ENCODE measurements at regions not wholly inside any gene's neighbourhood (a gene's known extent, or its start where the extent isn't known, plus 50 kb on each side); places are given as distances from the start of the nearest gene placed in this dataset.
"Not testable (repeated sequence)": the region's sequence is repeated elsewhere in the genome, so short reads cannot be mapped to it uniquely, and the experiment has no call there.

DNA sequence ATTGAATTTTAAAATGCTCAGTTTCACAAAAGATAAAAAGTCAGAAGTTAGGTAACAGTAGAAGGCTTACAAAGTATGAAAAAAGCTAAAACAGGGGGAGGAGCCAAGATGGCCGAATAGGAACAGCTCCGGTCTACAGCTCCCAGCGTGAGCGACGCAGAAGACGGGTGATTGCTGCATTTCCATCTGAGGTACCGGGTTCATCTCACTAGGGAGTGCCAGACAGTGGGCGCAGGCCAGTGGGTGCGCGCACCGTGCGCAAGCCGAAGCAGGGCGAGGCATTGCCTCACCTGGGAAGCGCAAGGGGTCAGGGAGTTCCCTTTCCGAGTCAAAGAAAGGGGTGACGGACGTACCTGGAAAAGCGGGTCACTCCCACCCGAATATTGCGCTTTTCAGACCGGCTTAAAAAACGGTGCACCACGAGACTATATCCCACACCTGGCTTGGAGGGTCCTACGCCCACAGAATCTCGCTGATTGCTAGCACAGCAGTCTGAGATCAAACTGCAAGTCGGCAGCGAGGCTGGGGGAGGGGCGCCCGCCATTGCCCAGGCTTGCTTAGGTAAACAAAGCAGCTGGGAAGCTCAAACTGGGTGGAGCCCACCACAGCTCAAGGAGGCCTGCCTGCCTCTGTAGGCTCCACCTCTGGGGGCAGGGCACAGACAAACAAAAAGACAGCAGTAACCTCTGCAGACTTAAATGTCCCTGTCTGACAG lies 420.6 kb downstream of the ZFHX3 start:
- TF ChIP-seq, protein P1, sequence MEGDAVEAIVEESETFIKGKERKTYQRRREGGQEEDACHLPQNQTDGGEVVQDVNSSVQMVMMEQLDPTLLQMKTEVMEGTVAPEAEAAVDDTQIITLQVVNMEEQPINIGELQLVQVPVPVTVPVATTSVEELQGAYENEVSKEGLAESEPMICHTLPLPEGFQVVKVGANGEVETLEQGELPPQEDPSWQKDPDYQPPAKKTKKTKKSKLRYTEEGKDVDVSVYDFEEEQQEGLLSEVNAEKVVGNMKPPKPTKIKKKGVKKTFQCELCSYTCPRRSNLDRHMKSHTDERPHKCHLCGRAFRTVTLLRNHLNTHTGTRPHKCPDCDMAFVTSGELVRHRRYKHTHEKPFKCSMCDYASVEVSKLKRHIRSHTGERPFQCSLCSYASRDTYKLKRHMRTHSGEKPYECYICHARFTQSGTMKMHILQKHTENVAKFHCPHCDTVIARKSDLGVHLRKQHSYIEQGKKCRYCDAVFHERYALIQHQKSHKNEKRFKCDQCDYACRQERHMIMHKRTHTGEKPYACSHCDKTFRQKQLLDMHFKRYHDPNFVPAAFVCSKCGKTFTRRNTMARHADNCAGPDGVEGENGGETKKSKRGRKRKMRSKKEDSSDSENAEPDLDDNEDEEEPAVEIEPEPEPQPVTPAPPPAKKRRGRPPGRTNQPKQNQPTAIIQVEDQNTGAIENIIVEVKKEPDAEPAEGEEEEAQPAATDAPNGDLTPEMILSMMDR (IDR thresholded peaks at IDR 0.05 in 4 of 5, conservative IDR thresholded peaks at IDR 0.05 in 1 of 5), result not testable (repeated sequence)
- TF ChIP-seq POLR2A (IDR thresholded peaks at IDR 0.05), result not testable (repeated sequence)
